ENCODE measurements at regions not wholly inside any gene's neighbourhood (a gene's known extent, or its start where the extent isn't known, plus 50 kb on each side); places are given as distances from the start of the nearest gene placed in this dataset.

DNA sequence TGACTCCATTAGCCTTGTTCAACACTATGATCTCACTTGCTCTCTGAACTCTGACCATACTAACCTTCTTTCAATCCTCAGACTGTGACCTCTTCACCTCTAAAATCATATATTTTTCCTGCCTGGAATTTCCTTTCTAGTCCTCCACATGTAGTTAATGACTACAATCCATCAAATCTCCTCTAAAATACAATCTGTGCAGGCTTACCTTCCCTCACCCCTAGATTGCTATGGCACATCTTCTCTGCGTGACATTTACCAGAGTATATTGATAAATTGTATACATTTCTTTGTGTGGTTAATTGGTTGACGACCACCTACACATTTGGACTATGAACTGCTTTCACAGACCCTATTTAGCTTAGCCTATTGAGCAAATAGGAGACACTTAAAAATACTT is 1330.2 kb upstream of the TENM4 start:
- no peak overlapping the region for H3K4me3 ChIP-seq (replicated peaks; ENCODE audit: low read depth, low read length)
- DNase-seq (ENCODE audit: extremely low read depth, low read depth) = no peak
- no peak for TF ChIP-seq CTCF (IDR thresholded peaks at IDR 0.05; ENCODE audit: low read depth, low read length, missing control alignments)

- TF ChIP-seq CTCF (IDR thresholded peaks at IDR 0.05; ENCODE audit: low read depth, low read length, missing control alignments) = no peak
- no peak overlapping the region for H3K4me3 ChIP-seq (replicated peaks; ENCODE audit: low read depth, low read length)
Observed at GRCh38 chr11:80758787-80759186, 1318.0 kb upstream of the TENM4 start.

DNA sequence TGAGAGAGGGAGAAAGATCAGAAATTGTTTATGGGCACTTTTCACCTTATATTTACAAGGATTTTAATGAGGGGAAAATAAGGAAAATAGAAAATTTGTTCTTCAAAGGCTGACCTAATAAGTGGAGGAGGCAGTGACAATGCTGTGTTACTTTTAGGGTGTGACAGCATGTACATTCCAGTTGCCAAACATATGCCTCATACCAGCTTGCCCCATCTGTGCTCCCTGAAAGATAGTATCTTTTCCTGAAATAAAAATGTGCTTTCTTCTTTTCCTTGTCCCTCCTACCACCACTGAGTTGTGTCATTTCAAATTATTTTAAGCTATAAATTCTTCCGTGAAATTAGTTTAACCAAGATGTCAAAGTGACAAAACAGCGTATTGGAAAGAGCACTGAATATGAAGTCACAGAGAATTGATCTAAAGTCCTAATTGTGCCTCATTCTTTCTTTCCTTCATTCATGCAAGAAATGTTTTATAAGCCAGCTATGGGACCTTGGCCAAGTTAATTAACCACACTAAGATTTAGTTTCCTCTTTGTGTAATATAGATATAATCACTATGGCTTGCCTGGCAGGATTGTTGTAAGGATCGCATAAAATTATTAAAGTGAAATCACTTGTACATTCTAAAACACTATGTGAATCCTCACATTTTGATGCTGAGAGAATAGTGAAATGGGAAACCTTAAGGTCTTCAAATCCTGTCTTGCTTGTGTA is 1307.5 kb upstream of the TENM4 start:
- DNase-seq (ENCODE audit: extremely low read depth, low read depth) = no peak
- no peak for TF ChIP-seq CTCF (IDR thresholded peaks at IDR 0.05; ENCODE audit: low read depth, low read length, missing control alignments)
- no peak overlapping the region for H3K4me3 ChIP-seq (replicated peaks; ENCODE audit: low read depth, low read length)

More at GRCh38 chr11:80758787-80759186, 1318.0 kb upstream of the TENM4 start:
- no peak for DNase-seq (ENCODE audit: extremely low read depth, low read depth)

DNA sequence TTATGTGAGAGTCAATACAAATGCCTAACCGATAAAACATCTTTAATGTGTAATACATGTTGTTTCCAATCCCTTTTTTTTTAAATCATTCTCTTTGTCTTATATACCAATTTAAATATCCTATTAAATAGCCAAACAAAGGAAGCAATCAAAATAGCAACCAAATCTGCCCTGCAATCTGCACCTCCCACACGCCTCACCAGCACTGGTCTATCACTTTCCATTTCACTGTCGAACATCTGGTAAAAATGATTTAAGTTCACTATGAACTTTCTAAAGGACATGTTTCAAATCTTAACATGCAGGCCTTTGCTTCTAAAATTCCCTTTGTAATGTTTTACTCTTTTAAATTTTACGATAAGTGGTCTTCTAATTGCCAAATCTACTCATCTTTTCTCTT is 1305.5 kb upstream of the TENM4 start:
- no peak for TF ChIP-seq CTCF (IDR thresholded peaks at IDR 0.05; ENCODE audit: low read depth, low read length, missing control alignments)
- H3K4me3 ChIP-seq (replicated peaks; ENCODE audit: low read depth, low read length) = no peak overlapping the region
- no peak for DNase-seq (ENCODE audit: extremely low read depth, low read depth)

DNA sequence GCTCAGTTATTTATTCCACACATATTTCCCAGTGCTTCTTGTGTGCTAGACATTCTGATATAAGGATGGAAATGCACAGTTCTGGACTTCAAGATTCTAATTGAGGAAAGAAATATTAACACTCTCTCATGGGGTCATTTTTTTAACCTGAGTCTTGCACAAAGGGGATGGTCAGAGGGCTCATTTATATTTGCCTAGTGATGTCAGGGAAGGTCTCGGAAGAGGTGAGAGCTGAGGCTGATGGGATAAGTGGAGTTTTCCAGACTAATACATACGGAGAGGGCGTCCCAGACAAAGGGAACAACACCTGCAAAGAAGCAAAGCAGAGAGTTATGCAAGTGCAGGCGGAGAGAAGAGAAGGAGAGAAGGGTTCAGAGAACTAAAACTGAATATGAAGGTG is 1304.6 kb upstream of the TENM4 start:
- no peak for DNase-seq (ENCODE audit: extremely low read depth, low read depth)
- no peak for TF ChIP-seq CTCF (IDR thresholded peaks at IDR 0.05; ENCODE audit: low read depth, low read length, missing control alignments)
- no peak overlapping the region for H3K4me3 ChIP-seq (replicated peaks; ENCODE audit: low read depth, low read length)

GRCh38 chr11:80733790-80734189 is 1293.0 kb upstream of the TENM4 start:
- TF ChIP-seq CTCF (IDR thresholded peaks at IDR 0.05; ENCODE audit: low read depth, low read length, missing control alignments) = no peak
- no peak for DNase-seq (ENCODE audit: extremely low read depth, low read depth)

GRCh38 chr11:80733361-80733760 is 1292.5 kb upstream of the TENM4 start:
- no peak for DNase-seq (ENCODE audit: extremely low read depth, low read depth)
- H3K4me3 ChIP-seq (replicated peaks; ENCODE audit: low read depth, low read length) = no peak overlapping the region
- TF ChIP-seq CTCF (IDR thresholded peaks at IDR 0.05; ENCODE audit: low read depth, low read length, missing control alignments) = no peak

More at GRCh38 chr11:80733790-80734189, 1293.0 kb upstream of the TENM4 start:
- no peak overlapping the region for H3K4me3 ChIP-seq (replicated peaks; ENCODE audit: low read depth, low read length)

All from HFF-Myc (cell line).